Loucy (cell line): ENCODE measurements at regions not wholly inside any gene's neighbourhood (a gene's known extent, or its start where the extent isn't known, plus 50 kb on each side); places are given as distances from the start of the nearest gene placed in this dataset.

Source experiments
- EZH2phosphoT487 ChIP-seq: fragments of 200-600 bp; IDR thresholded peaks from 2 replicates; pipeline ENCODE4 v1.6.1; 2018; ENCODE audit warnings: antibody characterized with exemption, mild to moderate bottlenecking, moderate library complexity, borderline replicate concordance
- TF ChIP-seq, protein P1 (sequence below): fragments of 200-600 bp; sonication (generic); conservative IDR thresholded peaks from 2 replicates; pipeline ENCODE4 v1.5.1; 2014; ENCODE audit warnings: mild to moderate bottlenecking, antibody characterized with exemption, low read length

DNA sequence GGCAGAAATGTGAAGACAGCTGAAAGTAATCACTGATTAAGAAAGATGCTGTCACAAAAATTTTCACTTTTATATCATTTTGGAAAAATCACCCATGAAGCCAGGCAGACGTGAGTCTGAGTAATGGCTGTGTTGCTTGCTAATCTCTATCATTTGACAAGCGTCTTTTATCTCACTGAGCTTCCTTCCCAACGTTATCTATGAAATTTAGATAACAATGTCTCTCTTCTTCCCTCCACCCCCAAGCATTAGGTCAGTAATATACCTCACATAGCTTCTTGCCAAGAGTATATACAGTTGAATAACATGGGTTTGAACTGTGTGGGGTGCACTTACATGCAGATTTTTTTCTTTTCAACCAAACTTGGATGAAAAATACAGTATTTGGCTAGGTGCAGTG is 388.6 kb upstream of the NRXN1 start:
- TF ChIP-seq, protein P1, sequence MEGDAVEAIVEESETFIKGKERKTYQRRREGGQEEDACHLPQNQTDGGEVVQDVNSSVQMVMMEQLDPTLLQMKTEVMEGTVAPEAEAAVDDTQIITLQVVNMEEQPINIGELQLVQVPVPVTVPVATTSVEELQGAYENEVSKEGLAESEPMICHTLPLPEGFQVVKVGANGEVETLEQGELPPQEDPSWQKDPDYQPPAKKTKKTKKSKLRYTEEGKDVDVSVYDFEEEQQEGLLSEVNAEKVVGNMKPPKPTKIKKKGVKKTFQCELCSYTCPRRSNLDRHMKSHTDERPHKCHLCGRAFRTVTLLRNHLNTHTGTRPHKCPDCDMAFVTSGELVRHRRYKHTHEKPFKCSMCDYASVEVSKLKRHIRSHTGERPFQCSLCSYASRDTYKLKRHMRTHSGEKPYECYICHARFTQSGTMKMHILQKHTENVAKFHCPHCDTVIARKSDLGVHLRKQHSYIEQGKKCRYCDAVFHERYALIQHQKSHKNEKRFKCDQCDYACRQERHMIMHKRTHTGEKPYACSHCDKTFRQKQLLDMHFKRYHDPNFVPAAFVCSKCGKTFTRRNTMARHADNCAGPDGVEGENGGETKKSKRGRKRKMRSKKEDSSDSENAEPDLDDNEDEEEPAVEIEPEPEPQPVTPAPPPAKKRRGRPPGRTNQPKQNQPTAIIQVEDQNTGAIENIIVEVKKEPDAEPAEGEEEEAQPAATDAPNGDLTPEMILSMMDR, result no peak
- no peak for TF ChIP-seq EZH2phosphoT487
